ENCODE measurements at regions not wholly inside any gene's neighbourhood (a gene's known extent, or its start where the extent isn't known, plus 50 kb on each side); places are given as distances from the start of the nearest gene placed in this dataset.

- no peak for DNase-seq (ENCODE audit: low read depth in 2 of 2)
Observed at GRCh38 chr5:141778206-141778605, 96.2 kb upstream of the ARAP3 start.

GRCh38 chr5:141777711-141778110 is 95.7 kb upstream of the ARAP3 start:
- no peak for DNase-seq (ENCODE audit: low read depth in 2 of 2)

DNA sequence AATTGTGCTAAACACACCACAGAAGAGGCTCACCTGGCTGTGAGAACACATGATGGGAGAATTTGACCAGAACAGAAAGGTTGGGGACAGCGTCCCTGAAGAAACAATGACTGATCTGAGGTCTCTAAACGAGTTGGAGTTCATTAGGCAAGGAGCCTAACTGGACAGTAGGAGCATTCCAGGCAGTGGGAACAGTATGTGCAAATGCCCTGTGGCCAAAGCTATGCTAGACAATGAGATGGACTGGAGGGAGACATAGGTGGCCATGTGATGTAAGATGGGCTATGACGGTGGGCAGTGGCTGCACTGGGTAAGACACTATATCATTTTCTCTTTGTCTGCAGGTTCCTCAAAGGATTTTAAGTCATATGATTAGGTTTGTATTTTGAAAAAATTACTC is 95.1 kb upstream of the ARAP3 start:
- DNase-seq (ENCODE audit: low read depth in 2 of 2): no peak

DNA sequence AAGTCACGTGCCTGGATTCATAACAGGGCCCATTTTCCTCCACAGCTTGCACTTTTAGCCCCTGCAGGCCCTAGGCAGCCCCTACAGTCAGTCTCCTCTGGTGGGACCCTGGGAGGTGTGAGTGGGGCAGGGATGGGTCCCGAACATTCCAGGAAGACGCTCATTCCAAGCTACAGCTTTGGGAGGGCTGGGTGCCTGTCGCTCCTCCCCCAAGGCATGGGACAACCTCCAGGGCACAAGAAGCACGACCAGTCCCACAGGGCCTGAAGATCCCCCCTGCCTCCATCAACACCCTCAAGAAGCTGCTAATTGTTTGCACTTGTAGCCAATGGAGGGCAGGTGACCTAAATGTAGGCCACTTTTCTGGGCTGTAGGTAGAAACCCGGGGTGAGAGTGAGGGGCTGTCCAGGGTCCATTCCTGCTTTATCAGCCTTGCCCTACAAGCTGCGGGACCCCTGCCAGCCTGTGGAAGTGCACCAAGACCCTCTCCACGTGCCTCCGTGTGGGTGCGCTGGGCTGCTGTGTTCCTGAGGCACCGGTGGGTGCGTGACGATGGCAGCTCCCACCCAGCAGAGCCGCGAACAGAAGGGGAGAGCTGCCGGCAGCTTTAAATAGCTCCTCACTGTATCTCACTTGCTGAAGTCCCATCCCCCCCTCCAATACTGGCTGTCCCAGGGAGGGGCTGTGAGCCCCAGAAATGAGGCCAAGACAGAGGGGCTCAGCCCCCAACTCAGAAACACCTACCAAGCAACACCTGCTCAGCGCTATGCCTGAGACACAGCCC is 91.9 kb upstream of the ARAP3 start:
- no peak for DNase-seq (ENCODE audit: low read depth in 2 of 2)

GRCh38 chr5:141772281-141772680 is 90.3 kb upstream of the ARAP3 start:
- no peak for DNase-seq (ENCODE audit: low read depth in 2 of 2)

DNA sequence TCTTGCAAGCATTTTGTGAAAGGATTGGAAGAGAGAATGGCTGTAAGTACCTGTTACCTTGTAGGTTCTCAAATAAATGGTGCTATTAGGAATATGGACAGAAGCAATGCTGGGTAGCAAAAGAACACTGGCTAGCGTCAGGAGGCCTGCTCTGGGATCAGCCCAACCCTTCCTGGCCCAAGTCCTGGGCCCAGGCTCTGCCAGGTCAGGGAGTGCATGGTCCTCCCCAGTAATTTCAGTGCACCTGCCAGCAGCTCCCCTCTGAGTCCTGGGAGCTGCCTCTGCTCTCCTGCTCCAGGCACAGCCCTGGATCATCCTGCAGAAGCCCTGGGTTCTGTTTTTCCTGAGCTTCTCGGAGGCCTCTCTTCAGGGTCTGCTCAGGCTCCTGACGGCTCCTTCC is 89.5 kb upstream of the ARAP3 start:
- no peak for DNase-seq (ENCODE audit: low read depth in 2 of 2)

DNA sequence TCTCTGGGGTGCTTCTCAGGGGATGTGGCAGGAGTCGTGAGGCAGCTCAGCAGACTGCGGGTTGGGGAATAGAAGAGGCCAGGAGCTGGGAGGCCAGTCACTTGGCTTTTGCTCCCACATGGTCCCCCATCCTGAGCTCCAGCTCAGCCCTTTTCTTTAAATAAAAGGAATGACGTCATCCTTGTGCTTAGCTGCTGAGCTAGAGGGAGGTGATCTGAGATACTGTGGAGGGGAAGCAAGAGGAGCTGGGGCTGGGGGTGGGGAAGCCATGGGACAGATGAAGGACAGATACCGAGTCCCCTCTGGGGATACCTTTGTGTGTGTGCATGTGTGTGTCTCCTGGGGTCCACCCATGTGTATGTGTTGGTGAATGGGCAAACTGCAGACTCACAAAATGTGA is 89.0 kb upstream of the ARAP3 start:
- no peak for DNase-seq (ENCODE audit: low read depth in 2 of 2)

DNA sequence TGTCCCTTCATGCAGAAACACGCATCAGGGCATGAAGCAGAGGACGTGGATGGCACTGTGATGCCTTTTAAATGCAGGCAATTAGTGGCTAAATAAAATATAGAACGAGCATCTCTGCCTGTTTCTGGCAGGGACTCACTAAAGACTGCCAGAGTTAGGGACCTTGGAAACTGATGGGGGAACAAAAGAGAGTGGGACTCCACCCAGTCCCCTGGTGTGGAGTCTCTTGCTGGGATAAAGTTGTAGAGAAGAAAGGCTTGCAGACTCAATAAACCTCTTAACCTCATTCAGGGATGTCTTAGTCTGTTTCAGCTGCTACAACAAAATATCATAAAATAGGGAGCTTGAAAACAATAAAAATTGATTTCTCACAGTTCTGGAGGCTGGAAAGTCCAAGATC is 87.6 kb upstream of the ARAP3 start:
- no peak for DNase-seq (ENCODE audit: low read depth in 2 of 2)

- DNase-seq (ENCODE audit: low read depth in 2 of 2): no peak
Observed at GRCh38 chr5:141767671-141768070, 85.6 kb upstream of the ARAP3 start.

DNA sequence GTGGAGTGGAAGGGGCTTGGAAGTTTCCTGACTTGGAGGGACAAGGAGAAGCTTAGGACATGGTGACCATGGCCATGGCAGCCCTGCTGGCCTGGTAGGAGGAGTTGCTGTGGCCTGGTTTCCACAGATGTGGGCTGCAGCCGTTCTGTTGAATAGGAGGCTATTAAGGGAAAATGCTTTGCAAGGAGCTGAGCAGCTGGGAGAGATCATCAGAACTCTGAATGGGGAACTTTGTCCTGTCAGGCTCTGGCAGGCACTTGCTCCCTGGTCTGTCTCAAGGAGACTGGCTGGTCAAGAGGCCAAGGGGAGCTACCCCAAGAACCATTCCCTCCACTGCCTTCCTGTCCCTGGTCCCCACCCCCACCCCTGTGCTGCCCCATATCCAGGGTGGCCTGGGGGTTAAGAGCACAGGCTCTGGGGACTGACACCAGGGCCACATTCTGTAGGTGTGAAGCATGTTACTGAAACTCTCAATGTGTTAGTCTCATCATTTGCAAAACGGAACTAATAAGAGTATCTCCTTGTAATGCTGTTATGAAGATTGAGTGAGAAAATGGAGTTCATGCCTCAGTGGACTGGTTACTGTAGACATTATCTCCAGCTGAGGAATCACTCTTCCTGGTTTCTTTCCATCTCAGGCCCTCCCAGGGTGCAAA is 84.0 kb upstream of the ARAP3 start:
- no peak for DNase-seq (ENCODE audit: low read depth in 2 of 2)

DNA sequence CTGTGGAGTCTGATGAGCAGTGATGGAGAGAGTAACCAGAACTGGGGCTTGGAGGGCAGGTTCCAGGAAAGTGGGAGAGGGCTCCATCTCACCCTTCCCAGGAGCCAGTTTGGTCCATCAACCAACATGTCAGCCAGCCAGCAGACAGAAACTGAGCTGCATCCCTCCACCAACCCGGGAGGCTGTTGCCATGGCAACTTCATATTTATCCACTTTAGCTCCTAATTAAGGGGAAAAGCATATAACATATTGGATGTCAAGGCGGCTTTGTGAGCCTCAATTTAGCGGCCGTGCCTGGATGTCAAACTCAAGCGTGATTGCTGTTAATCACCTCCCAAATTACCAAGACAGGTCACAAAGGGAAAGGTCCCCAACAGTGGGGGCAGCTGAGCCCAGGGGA is 81.5 kb upstream of the ARAP3 start:
- DNase-seq (ENCODE audit: low read depth in 2 of 2): no peak

- DNase-seq (ENCODE audit: low read depth in 2 of 2): no peak
Observed at GRCh38 chr5:141762790-141763368, 80.8 kb upstream of the ARAP3 start.

- DNase-seq (ENCODE audit: low read depth in 2 of 2): no peak
Observed at GRCh38 chr5:141762316-141762715, 80.3 kb upstream of the ARAP3 start.

DNA sequence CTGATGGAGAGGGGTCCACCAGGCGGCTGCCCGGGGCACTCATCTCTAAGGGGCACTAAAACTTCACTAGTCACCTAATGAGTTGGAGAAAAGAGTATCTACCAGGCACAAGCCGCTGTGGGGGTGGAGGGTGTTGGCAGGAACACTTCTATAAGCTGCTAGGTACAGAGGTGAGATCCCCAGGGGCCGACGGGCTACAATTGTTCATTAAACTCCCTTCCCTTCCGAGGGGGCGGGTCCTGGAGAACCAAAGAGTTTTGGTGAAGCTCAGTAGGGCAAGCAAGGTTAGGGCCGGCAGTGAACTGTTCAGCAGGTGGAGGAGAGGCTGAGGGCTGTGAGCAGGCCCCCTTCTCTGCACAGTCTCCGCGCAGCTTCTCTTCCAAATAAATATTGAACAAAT is 78.7 kb upstream of the ARAP3 start:
- DNase-seq (ENCODE audit: low read depth in 2 of 2): no peak

DNA sequence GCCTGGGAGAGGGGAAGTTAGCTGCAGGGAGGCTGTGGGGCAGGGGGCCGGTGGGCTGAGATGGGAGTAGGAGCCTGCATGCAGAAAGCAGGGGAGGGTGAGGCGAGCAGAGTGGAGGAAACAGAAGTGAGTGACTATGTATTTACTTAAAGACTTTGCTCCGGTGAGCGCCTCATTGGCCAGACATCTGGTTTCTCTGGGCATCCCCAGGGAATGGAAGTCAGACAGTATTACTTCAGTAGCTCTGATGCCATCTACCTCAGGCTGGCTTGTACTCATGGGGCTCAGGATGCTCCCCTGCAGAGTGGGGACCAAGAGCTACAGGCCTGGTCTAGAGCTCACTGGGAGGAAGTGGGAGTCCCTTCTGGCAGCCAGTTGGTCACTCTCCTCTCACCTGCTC is 78.2 kb upstream of the ARAP3 start:
- no peak for DNase-seq (ENCODE audit: low read depth in 2 of 2)

DNA sequence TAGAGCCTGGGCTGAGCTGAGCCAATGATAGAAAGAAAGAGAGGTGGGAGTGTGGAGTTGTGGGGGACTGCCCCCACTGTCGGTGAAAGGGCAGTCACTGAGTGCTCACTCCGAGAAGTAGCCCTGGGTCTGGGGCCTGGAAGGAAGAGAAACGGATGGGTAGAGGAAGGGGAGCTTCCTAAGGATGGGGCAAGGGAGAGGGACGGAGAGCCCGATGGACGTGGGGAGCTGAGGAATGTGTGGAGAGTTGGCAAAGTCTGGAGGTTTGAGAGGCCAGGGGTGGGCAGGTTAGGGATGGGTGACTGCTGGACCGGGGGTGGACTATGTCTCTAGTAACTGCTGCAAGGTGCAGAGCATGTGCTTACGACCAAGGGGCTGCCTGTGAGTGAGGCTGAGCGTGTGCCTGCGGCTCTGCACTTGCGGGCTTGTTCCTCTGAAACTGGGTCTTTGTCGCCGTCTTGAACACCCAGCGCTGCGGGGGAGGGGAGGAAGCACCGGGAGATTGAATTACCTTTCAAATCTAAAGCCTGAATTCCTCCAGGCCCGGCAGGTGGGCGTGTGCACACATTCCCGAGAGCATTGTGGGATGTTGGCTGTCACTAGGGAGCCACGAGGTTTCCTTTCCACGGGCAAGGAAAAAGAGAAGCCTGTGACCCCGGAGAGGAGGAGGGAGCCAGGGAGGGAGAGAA is 76.4 kb upstream of the ARAP3 start:
- no peak for DNase-seq (ENCODE audit: low read depth in 2 of 2)

- no peak for DNase-seq (ENCODE audit: low read depth in 2 of 2)
Observed at GRCh38 chr5:141757402-141757801, 75.4 kb upstream of the ARAP3 start.

- DNase-seq (ENCODE audit: low read depth in 2 of 2): no peak
Observed at GRCh38 chr5:141756196-141756595, 74.2 kb upstream of the ARAP3 start.

- DNase-seq (ENCODE audit: low read depth in 2 of 2): no peak
Observed at GRCh38 chr5:141753971-141754713, 72.1 kb upstream of the ARAP3 start.

DNA sequence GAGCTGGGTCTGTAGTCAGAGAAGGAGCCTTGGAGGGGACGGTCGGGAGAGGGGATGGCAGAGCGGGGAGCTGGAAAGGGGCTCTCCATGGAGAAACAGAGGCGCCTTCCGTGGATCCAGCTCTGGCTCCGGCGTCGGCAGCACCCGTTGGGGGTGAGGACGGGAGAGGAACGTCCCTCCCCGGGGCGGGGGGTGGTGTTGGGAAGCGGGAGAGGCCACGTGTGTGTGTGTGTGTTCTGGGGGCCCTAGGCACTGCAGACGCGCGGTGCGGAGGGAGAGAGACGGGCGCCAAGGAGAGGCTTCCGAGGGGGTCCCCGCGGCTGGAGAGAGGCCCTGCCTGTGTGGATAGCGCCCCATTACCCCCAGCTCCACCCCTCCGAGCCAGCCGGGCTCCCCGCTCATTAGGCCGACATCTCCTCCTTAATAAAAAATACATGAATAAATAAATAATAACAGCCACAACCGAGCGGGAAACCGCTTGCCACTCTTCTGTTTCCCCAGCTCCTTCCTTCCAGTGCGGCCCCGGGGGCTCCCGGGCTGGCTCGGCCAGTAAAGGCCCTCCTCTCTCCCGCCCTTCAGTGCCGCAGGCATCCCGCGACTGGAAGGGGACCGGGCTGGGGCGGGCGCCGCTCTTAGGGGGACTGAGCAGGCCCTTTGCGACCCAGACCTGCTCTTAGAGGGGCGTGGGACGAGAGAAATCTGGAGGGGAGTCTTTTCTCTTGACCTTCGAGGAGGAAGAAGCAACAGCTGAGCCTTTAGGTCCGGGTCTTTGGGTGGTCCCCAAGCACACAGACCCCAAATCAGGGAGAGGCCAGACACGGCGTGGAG is 71.3 kb upstream of the ARAP3 start:
- DNase-seq (ENCODE audit: low read depth in 2 of 2): no peak
